HG02981 (cell line): ENCODE measurements at regions not wholly inside any gene's neighbourhood (a gene's known extent, or its start where the extent isn't known, plus 50 kb on each side); places are given as distances from the start of the nearest gene placed in this dataset.

Source experiments
- ATAC-seq: cut with Tn5 transposase; IDR thresholded peaks from one replicate; pipeline ENCODE4 v1.9.1; 2021; ENCODE audit warnings: mild to moderate bottlenecking, moderate library complexity; ENCODE audit not compliant: unreplicated experiment

DNA sequence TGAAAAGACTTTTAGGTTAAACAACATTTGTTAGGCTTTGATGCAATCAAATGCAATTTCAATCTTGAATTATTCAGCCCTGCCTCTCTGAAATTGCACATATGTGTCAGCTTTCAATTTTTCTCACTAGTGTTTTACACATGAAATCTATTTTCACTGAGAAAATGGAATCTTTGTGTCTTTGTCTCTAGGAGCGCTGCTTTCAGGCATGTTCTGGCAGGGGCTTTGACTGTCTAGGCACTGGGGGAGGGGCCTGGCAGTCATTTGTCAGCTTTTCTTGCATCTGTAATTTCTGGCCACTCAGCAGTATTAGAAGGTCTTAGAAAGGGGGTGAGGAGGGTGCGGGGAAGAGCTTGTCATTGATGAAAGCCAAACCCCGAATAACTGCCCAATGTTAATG is 264.4 kb downstream of the PTPRC start:
- ATAC-seq: no peak

DNA sequence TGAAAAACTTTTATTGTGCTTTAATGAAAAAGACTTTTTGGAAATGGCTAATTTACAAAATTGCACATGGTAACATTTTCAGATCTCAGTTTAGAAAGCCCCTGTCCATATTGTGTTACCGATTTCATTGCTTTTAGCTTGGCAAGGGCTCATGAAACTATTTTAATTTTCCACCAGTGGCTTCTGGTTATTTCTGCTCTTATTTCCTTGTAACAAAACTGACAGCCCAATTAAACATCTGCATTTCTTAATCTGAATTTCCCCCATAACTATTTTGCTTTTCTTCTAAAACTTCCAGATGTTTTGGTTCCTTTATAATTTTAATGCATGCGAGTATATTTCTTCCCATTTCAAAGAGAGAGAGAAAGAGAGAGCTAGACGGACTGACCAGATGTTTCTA is 264.8 kb downstream of the PTPRC start:
- no peak for ATAC-seq

DNA sequence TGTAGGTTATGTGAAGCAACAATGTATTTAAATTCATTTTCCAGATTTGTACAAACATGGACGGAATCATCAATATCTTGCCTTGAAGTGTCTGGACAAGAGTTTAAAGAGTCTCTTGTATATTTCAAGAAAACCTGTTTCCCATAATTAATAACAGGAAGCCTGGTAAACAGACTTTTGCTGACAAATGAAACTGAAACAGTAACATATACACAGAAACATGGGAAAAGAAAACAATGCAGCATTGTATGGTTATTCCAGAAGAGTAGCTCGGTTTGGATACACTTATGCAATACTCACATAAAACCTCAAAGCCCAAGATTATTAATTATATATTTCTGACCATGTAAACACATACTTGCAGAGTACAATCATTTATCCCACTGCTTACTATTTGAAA is 265.5 kb downstream of the PTPRC start:
- no peak for ATAC-seq

DNA sequence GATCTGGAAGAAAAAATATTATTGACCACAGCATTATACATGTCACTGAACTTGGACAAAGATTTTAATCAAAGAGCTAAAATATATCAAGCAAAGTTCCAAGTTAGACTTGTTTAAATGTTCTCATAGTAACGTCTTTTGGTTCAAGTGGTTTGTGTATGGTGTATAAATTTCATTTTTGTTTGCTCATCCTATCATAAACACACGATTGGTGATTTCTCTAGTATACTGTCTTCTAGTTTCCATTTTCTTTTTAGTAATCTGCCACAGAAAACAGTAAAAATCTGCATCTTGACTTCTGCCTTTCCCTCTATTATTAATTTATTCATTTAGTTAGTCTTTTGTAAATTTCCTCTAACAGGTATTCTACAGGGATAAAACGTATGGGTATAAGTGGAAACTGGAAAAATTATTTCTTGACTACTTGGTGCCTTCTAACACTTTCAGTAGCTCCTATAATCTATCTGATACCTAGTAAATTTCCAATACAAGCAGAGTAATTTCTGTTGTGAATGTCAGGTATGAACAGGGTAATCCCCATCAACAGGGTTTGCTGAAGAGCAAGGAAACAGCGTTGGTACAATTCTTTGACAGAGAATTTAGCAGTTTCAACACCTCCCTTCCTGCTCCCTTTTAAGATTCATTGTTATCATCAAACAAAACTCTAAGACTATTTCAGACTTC is 268.0 kb downstream of the PTPRC start:
- no peak for ATAC-seq

DNA sequence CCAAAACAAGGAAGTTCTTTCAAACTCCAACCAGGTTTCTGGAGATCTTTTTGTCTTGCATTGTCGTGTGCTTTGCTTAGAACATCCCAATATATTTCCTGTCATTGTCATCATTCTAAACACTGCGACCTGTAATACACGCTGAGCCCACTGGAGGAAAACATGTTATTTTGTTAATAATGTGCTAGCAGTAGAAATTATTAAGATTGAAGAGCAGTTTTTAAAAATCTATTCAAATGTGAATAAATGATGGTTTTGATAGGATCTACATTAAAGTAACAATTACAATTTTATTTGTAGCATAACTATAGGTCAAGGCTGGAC is 268.5 kb downstream of the PTPRC start:
- ATAC-seq: no peak

DNA sequence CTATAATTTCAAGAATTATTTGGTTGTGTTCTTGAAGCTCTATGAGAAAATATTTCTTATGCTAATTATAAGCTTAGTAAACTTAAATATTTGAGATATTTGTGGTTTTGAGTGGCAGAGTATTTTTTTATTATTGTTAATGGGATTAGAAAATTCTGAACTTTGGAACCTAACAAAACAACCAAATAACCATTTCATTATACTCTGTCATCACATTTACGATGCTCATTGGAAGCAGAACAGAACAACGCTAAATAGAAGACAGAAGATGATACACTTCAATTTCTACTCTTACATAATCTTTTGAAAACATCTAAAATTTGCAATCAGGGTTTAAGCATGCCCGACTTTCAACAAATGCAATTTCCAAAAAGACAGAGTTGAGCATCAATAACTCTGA is 270.2 kb downstream of the PTPRC start:
- ATAC-seq: no peak

DNA sequence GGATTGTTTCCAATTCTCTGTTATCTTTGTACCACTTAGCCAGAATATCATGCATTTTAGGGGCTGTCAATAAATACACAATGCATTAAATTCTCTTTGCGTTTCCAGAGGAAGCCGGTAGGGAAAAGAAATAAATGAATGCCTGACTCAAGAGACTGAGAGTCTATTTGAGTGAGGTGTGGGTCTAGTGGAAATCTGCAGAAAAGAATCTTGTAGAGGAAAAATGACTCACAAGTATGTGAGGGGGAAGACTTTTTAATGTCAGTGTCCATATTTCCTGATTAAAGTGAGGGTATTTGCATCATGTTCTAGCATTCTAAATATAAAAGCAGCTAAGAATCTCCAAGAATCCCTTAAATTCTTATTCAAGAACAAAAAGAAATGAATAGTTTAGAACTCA is 271.1 kb downstream of the PTPRC start:
- ATAC-seq: no peak

DNA sequence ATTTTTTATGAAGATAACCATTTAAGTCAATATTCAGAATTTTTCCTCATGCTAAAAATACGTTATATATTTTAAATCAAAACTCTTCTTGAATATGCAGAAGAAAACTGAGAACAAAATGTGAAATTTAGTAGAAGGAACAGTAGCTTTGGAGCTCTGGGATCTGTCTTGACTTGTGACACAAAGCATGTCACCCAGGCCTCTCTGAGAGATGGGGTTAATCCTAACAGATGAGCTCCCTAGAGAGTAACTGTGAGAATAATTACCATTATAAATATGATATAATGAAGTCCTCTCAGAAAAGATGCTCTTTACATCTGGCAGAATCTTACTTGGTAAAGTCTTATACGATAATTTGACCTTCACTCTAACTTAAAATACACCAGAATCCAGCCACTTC is 272.0 kb downstream of the PTPRC start:
- no peak for ATAC-seq

DNA sequence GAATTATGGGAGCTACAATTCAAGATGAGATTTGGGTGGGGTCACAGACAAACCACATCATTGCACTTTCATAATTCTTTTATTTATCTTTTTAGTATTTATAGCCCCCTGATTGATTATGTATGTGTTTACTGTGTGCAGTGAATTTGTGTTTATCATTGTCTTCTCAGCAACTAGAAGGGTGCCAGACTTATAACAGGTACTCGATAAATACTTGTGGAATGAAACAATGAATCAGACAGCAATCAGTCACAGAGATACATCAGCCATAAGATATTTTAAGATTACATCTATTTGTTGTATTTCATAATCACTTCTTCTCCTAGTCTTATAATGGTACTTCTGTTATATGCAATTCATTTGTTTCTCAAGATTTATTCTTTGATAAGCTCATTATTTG is 273.2 kb downstream of the PTPRC start:
- no peak for ATAC-seq

DNA sequence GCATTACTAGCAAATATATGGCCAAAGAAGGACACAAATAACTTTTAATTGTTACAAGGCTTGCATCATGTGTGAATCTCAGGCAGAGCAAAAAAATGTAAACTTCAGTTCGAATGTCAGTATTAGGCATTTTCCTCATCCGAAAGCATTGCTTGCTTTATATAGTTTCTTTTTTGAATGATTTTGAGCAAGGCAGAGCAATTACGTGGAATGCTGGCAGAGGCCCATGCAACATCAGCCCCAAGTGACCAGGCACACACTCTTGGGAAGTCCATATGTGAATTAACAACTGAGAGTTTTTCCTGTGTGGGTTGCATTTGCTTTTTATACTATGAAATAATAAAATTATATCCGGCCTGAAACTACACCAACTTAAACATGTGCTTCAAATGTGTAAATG is 274.8 kb downstream of the PTPRC start:
- no peak for ATAC-seq

DNA sequence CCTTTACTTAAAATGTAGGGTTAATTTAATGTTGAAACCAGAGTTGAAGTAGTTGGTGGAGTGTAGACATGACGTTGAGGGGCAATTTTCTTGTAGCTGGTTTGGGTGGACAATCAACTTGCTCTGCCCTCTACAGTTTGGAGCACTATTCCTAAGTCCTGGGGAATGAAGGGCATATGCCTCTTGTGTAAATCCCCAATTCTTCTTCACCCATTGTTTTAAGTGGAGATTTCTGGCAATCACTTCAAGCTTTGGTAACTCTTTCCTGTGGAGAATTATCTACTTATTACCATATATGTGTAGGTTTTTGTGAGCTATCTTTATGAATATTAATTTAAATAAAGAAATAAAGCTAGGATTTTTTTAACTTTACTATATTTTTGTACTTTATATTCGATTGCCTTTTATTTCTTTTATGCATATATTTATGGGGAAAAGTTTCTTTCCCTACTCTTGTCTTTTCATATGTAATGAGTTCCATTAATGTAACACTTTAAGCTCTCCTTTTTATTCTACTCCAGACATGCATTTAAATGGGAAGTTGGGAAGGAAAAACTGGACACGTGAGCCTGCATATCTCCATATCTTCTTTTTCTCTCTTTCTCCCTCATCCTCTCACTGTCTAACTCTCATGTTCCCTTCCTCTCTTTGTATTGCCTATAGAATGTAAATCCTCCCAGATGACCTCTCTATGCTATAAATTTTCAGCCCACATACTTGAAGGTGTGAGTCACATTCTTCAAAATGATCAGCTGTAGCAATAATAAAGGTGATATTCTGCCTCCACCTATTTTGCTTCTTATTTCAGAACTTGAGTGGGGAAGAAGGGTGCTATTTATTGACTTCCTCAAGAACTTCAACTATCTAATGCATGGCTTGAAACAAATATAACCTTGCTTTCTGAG is 276.7 kb downstream of the PTPRC start:
- no peak for ATAC-seq

DNA sequence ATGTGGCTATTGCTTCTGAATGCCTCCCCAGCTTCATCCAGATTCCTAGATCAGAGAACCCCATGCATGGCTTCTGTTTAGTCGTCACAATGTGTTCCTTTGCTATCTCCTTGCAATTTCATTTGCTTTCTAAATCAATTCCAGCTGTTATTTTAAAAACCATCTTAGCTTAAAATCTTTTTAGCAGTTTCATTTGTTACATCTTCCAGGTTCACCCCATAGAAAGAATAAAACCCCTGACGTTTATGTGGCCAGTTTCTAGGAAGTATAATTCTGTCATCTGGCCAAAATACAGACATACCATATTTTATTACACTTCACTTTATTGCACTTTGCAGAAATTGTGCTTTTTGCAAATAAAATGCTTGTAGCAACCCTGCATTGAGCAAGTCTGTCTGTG is 278.4 kb downstream of the PTPRC start:
- no peak for ATAC-seq

DNA sequence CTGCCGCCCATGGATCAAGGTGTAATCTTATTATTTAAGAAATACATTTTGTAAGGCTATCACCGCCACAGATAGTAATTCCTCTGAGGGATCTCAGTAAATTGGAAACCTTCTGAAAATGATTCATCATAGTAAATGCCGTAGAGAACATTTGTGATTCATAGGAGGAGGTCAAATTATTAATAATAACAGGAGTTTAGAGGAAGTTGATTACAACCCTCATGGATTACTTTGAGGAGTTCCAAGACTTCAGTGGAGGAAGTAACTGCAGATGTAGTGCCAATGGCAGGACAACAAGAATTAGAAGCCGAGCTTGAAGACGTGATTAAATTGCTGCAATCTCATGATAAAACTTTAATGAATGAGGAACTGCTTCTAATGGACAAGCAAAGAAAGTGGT is 280.1 kb downstream of the PTPRC start:
- ATAC-seq: no peak

DNA sequence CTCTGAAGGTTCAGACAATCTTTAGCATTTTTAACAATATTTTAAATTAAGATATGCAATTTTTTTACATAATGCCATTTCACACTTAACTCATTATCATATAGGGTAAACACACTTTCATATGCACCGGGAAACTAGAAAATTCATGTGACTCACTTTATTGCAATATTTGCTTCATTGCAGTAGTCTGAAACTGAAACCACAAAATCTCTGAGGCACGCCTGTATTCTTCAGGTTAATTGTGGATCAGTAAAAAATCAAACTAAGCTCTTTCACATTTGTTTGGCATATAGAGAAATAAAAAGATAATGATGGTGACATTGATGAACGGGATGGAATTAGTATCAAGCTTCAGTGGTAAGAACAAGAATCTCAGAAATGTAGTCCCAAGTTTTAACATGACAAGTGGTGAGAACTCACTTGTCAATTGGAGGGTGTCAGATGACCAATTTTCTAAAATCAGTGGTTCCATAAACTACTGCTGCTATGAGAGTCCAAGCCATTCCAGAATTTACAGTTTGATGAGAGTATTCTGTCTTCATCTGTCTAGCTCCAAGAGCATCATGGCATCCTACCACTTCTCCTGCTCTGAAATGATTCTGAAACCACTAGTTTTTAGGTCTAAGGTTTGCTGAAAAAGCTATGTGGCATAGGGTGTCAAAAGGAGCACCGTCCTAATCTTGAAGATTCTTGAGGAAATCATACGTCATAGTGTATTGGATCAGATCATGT is 281.0 kb downstream of the PTPRC start:
- ATAC-seq: peak; percentile 64

DNA sequence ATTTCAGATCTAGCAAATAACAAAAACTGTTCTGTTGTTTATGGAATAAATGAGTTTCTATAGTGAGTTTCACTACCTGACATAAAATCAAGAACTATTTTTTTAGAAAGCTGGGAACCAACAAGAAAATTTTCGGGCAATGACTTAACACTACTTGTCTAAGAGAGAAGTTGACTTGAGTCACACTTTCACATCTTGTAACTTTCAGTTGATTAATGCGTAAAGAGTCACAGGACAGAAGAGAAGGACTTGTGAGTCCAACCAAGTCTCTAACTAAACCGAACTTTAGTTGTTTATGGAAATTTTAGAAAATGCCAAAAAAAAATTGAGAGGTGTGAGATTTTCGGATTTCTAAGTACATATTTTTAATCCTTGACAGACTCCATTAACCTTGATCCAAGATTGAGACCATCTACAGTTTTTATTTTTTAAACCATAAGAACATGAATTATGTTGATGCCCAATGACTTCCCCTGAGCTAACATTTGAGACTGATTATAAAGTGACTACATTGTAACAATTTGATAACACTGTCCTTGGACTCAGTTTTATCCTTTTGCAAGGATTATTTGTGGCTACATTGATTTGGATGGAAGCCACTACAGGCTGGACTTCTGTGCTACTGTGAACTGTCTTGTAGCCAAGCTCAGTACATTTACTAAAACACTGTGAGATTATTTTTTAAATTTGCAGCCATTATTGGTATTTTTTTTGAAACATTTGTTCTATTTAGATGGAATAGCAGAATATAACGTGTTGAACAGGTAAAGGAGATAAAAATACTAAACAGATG is 284.0 kb downstream of the PTPRC start:
- ATAC-seq: peak; percentile 43

DNA sequence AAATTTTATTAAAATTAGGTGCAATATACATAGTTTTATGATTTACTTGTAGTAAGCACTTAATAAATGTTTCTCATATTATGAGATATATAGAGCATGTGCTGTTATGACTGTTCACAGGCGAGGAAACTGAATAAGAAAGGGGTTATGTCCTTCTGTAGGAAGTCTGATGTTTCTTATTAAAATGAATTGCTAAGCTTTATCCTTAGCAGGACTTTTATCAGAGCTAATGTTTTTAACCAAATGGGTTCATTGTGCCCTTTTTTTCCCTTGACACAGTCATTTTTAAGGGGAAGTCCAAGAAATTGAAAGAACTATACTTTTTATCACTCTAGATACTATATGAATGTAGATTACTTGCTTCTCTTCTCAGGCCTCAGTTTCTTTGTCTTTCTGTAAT is 285.2 kb downstream of the PTPRC start:
- no peak for ATAC-seq

DNA sequence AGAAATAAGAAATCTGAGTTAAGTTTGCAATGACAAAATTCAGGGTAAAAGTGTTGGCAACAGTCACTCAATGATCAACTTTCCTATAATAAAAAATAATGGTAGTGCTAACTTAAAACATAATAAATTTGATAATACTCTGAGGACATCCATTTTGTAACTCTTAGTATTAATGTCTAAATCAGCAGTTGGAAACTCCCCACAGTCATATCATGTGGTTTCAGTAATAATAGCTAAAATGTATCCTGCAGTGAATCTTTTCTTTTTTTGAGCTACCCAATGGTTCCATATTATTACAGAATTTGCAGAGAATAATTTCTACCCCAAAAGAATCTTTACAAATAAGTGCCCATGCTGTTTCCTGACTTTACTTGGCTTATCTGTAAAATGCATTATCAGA is 286.7 kb downstream of the PTPRC start:
- ATAC-seq: no peak

DNA sequence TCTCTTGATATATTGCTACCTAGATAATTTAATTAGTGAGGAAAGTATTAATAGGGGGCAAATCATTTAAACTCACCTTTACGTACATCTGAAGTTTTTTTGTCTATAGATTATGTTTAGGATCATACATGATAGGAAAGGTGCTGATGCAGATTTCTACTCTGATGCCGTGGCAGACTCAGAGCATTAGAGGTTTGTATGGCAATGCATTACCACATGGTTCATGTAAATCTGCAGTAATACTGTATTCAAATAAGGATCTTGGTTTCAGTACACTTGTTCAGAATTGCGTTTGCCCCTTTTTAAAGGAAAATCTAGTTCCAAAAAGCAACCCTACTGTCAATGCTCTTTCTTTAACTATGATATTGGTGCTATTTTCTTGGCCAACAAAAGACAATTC is 288.3 kb downstream of the PTPRC start:
- ATAC-seq: no peak

DNA sequence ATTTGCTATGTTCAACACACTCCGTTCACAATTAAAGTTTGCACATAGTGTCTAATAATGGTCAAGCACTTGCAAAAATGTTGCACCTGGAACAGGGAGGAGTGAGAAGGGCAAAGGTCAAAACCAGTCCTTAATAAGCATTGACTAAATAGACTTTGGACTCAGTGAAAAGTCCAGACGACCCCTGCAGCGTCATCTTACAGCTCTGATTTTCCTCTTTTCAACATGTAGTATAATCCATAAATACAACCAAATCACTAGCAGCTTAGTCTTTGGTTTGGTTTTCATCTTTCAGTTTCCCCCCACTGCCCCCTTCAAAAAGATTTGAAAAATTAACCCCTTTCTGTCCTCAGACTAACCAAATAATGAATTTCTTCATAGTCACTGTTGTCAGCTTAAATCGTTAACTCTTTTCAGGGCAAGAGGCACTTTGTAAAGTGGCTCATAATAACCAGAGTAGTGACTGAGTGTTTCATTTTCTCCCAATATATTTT is 290.3 kb downstream of the PTPRC start:
- ATAC-seq: no peak

DNA sequence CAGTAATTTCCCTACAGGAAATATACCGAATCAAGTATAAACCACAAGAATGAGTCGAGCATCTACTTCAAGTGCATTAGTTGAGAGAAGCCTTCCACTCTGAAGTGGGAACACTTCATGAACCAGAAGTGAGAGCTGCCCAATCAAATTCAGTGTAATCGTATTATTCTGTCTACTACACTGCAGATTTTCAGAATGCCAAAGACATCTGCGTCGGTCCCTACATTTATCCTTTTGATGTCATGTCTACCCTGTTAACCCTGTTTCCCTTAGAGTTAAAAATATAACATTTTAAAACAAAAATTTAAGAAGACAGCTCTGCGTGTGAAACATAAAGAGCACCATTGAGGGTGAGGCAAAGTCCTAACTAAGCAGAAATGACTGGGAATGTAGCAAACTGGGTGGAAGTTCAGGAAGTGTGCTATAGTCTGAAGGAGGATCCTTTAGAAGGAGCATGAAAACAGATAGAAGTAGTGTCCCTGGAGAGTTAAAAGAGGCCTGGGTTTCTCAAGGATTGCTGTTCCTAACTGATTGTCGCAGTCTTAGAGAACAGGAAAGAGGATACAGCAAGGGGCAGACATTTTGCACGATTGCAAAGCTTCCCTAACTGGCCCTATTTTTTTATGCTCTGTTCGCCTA is 291.2 kb downstream of the PTPRC start:
- peak; percentile 52 for ATAC-seq
